Uterus (tissue), 3 donors: ENCODE measurements at regions not wholly inside any gene's neighbourhood (a gene's known extent, or its start where the extent isn't known, plus 50 kb on each side); places are given as distances from the start of the nearest gene placed in this dataset.

Experiments
- DNase-seq, 2 donors: peaks; one replicate each; pipeline ENCODE4 v3.0.0-alpha.2; 2019 to 2020
- H3K27ac ChIP-seq, 2 donors: fragments of 200-600 bp; sonication (generic); 1 replicate in 1 of 2; 2 replicates in 1 of 2; pipeline ENCODE4 v1.5.1; 2016 to 2018
- H3K27me3 ChIP-seq, 2 donors: fragments of 200-600 bp; sonication (generic); one replicate each; pipeline ENCODE4 v1.5.1; 2018 to 2019; ENCODE audit warnings: control low read depth in 1 of 2
- H3K36me3 ChIP-seq, 2 donors: fragments of 200-600 bp; sonication (generic); one replicate each; pipeline ENCODE4 v1.5.1; 2019; ENCODE audit warnings: control low read depth in 1 of 2
- H3K4me1 ChIP-seq, 2 donors: fragments of 200-600 bp; sonication (generic); one replicate each; pipeline ENCODE4 v1.5.1; 2018 to 2019; ENCODE audit warnings: control low read depth in 1 of 2
- H3K4me3 ChIP-seq, 2 donors: fragments of 200-600 bp; sonication (generic); 1 replicate in 1 of 2; 2 replicates in 1 of 2; pipeline ENCODE4 v1.5.1; 2018 to 2019; ENCODE audit warnings: mild to moderate bottlenecking in 1 of 2
- H3K9me3 ChIP-seq, 2 donors: fragments of 200-600 bp; sonication (generic); one replicate each; pipeline ENCODE4 v1.5.1; 2019; ENCODE audit warnings: control low read depth in 1 of 2
- POLR2A ChIP-seq, 2 donors: fragments of 450-650 bp; IDR thresholded peaks; one replicate each; pipeline ENCODE4 v1.6.1; 2016; ENCODE audit warnings: antibody characterized with exemption in 2 of 2, mild to moderate bottlenecking in 1 of 2, moderate library complexity in 1 of 2
- intact Hi-C: fragments of 100-400 bp; cut with DNase I; formaldehyde crosslinking; loops from one replicate; pipeline ENCODE4 v1.15.1; 2023; ENCODE audit warnings: low total_unique reads
- TF ChIP-seq, protein P1 (sequence below), 4 experiments: fragments of 200-600 bp in 2 of 4; fragments of 450-650 bp in 2 of 4; sonication (generic) in 2 of 4; IDR thresholded peaks; one replicate each; pipeline ENCODE4 v1.5.1; 2016 to 2019; ENCODE audit warnings: antibody characterized with exemption in 4 of 4, mild to moderate bottlenecking in 2 of 4, moderate library complexity in 1 of 4
- donor health status: DM: yes; HTN: yes; CAD: no.

DNA sequence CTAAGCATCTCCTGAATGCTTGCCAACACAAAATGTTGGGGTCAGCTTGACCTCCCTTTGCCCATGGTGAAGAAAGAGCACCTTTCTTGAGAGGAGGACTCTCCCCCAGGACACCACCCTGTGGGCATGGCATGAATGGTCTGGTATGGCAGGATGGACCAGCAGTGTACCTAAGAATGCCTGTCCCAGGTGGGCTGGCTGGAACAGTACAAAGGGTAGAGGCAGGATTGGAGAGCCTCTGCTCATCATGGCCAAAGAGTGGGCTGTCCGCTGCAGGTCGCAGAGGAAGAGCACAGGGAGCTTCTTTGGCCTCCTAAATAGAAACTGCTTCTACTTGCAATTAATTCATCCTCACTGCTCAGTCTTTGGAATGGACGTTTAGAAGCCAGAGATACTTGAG is 131.6 kb upstream of the OSMR start:
- intact Hi-C loops = no loop called here
- DNase-seq = no peak
- no peak overlapping the region for H3K27ac ChIP-seq
- no peaks in the 10 kb centered on the region for H3K4me1 ChIP-seq
- no peaks in the 10 kb centered on the region for H3K36me3 ChIP-seq
- H3K9me3 ChIP-seq = no peaks in the 10 kb centered on the region
- no peaks in the 10 kb centered on the region for H3K27me3 ChIP-seq
- no peak for TF ChIP-seq POLR2A (IDR thresholded peaks at IDR 0.05)
- TF ChIP-seq, protein P1, sequence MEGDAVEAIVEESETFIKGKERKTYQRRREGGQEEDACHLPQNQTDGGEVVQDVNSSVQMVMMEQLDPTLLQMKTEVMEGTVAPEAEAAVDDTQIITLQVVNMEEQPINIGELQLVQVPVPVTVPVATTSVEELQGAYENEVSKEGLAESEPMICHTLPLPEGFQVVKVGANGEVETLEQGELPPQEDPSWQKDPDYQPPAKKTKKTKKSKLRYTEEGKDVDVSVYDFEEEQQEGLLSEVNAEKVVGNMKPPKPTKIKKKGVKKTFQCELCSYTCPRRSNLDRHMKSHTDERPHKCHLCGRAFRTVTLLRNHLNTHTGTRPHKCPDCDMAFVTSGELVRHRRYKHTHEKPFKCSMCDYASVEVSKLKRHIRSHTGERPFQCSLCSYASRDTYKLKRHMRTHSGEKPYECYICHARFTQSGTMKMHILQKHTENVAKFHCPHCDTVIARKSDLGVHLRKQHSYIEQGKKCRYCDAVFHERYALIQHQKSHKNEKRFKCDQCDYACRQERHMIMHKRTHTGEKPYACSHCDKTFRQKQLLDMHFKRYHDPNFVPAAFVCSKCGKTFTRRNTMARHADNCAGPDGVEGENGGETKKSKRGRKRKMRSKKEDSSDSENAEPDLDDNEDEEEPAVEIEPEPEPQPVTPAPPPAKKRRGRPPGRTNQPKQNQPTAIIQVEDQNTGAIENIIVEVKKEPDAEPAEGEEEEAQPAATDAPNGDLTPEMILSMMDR (IDR thresholded peaks at IDR 0.05) = no peak
- H3K4me3 ChIP-seq = no peak overlapping the region

- TF ChIP-seq, protein P1 (IDR thresholded peaks at IDR 0.05) = no peak
- no peak for TF ChIP-seq POLR2A (IDR thresholded peaks at IDR 0.05)
- H3K27me3 ChIP-seq = no peaks in the 10 kb centered on the region
- no peak overlapping the region for H3K4me3 ChIP-seq
- H3K4me1 ChIP-seq = no peaks in the 10 kb centered on the region
- DNase-seq = no peak
- no peaks in the 10 kb centered on the region for H3K36me3 ChIP-seq
- H3K27ac ChIP-seq = no peak overlapping the region
- intact Hi-C loops = no loop called here
- H3K9me3 ChIP-seq = no peaks in the 10 kb centered on the region
Observed at GRCh38 chr5:38714703-38715355, 131.0 kb upstream of the OSMR start.

- no peaks in the 10 kb centered on the region for H3K9me3 ChIP-seq
- no peak for DNase-seq
- no peaks in the 10 kb centered on the region for H3K27me3 ChIP-seq
- no peak overlapping the region for H3K4me3 ChIP-seq
- no peak for TF ChIP-seq POLR2A (IDR thresholded peaks at IDR 0.05)
- TF ChIP-seq, protein P1 (IDR thresholded peaks at IDR 0.05) = no peak
- intact Hi-C loops = no loop called here
- H3K4me1 ChIP-seq = no peaks in the 10 kb centered on the region
- H3K36me3 ChIP-seq = no peaks in the 10 kb centered on the region
- no peak overlapping the region for H3K27ac ChIP-seq
Observed at GRCh38 chr5:38715696-38716095, 130.1 kb upstream of the OSMR start.

DNA sequence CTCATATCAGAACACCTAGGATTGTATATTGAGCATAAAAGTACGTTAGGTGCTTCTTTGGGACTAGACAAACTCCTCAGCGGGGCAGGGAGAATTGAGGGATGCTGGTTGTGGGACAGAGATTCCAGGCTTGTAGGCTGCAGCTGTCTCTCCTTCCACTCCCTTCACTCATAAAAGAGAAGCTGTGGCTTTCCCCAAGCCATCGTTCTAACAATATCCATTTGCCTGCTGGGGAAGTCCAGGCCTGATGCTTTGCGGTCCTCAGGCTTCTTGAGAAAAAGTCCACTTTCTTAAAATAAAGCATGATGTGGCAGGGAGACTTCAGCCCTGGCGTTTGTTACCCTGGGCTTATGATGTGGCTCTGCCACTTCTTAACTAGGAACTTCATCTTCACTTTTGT is 129.3 kb upstream of the OSMR start:
- H3K4me3 ChIP-seq = no peak overlapping the region
- intact Hi-C loops = no loop called here

GRCh38 chr5:38718771-38719391 is 126.9 kb upstream of the OSMR start:
- H3K27ac ChIP-seq = peak overlapping the region; percentile 8 to 41
- H3K36me3 ChIP-seq = no peaks in the 10 kb centered on the region
- intact Hi-C loops = no loop called here
- TF ChIP-seq, protein P1 (IDR thresholded peaks at IDR 0.05) = no peak
- TF ChIP-seq POLR2A (IDR thresholded peaks at IDR 0.05) = no peak
- H3K9me3 ChIP-seq = no peaks in the 10 kb centered on the region
- H3K4me1 ChIP-seq = no peaks in the 10 kb centered on the region
- no peak overlapping the region for H3K4me3 ChIP-seq
- DNase-seq = no peak
- no peaks in the 10 kb centered on the region for H3K27me3 ChIP-seq

More for the DNA sequence above, 129.3 kb upstream of the OSMR start:
- Histone ChIP-seq H3K27ac (no peak overlapping the region), H3K9me3 (no peaks in the 10 kb centered on the region), H3K27me3 (no peaks in the 10 kb centered on the region), H3K4me1 (no peaks in the 10 kb centered on the region), H3K36me3 (no peaks in the 10 kb centered on the region)
- TF ChIP-seq POLR2A (IDR thresholded peaks at IDR 0.05) = no peak
- TF ChIP-seq, protein P1 (IDR thresholded peaks at IDR 0.05) = no peak
- no peak for DNase-seq
